ENCODE measurements at regions not wholly inside any gene's neighbourhood (a gene's known extent, or its start where the extent isn't known, plus 50 kb on each side); places are given as distances from the start of the nearest gene placed in this dataset.

- DNase-seq (ENCODE audit: low read depth in 1 of 2, low spot score in 1 of 2): no peak
Observed at GRCh38 chr11:70569996-70570692, 171.8 kb downstream of the CTTN start.

- DNase-seq (ENCODE audit: low read depth in 1 of 2, low spot score in 1 of 2): no peak
Observed at GRCh38 chr11:70570693-70571395, 172.5 kb downstream of the CTTN start.

- DNase-seq (ENCODE audit: low read depth in 1 of 2, low spot score in 1 of 2): no peak
Observed at GRCh38 chr11:70572974-70573260, 174.6 kb downstream of the CTTN start.

- DNase-seq (ENCODE audit: low read depth in 1 of 2, low spot score in 1 of 2): no peak
Observed at GRCh38 chr11:70573701-70574151, 175.4 kb downstream of the CTTN start.

- no peak for DNase-seq (ENCODE audit: low read depth in 1 of 2, low spot score in 1 of 2)
Observed at GRCh38 chr11:70574725-70575347, 176.5 kb downstream of the CTTN start.

- DNase-seq (ENCODE audit: low read depth in 1 of 2, low spot score in 1 of 2): no peak
Observed at GRCh38 chr11:70575396-70576060, 177.2 kb downstream of the CTTN start.

- no peak for DNase-seq (ENCODE audit: low read depth in 1 of 2, low spot score in 1 of 2)
Observed at GRCh38 chr11:70577258-70577603, 178.9 kb downstream of the CTTN start.

- no peak for DNase-seq (ENCODE audit: low read depth in 1 of 2, low spot score in 1 of 2)
Observed at GRCh38 chr11:70577948-70578347, 179.6 kb downstream of the CTTN start.

GRCh38 chr11:70578371-70578770 is 180.0 kb downstream of the CTTN start:
- DNase-seq (ENCODE audit: low read depth in 1 of 2, low spot score in 1 of 2): no peak

GRCh38 chr11:70578831-70579230 is 180.5 kb downstream of the CTTN start:
- no peak for DNase-seq (ENCODE audit: low read depth in 1 of 2, low spot score in 1 of 2)

GRCh38 chr11:70579316-70579955 is 181.1 kb downstream of the CTTN start:
- no peak for DNase-seq (ENCODE audit: low read depth in 1 of 2, low spot score in 1 of 2)

- no peak for DNase-seq (ENCODE audit: low read depth in 1 of 2, low spot score in 1 of 2)
Observed at GRCh38 chr11:70580036-70580805, 181.9 kb downstream of the CTTN start.

- DNase-seq (ENCODE audit: low read depth in 1 of 2, low spot score in 1 of 2): no peak
Observed at GRCh38 chr11:70581991-70582885, 183.9 kb downstream of the CTTN start.

- no peak for DNase-seq (ENCODE audit: low read depth in 1 of 2, low spot score in 1 of 2)
Observed at GRCh38 chr11:70582886-70583641, 184.7 kb downstream of the CTTN start.

- no peak for DNase-seq (ENCODE audit: low read depth in 1 of 2, low spot score in 1 of 2)
Observed at GRCh38 chr11:70583781-70584218, 185.5 kb downstream of the CTTN start.

- no peak for DNase-seq (ENCODE audit: low read depth in 1 of 2, low spot score in 1 of 2)
Observed at GRCh38 chr11:70584498-70585235, 186.3 kb downstream of the CTTN start.

- no peak for DNase-seq (ENCODE audit: low read depth in 1 of 2, low spot score in 1 of 2)
Observed at GRCh38 chr11:70585236-70585545, 186.9 kb downstream of the CTTN start.

GRCh38 chr11:70586261-70587074 is 188.1 kb downstream of the CTTN start:
- no peak for DNase-seq (ENCODE audit: low read depth in 1 of 2, low spot score in 1 of 2)
